Breast epithelium (tissue), 3 donors: ENCODE measurements at regions not wholly inside any gene's neighbourhood (a gene's known extent, or its start where the extent isn't known, plus 50 kb on each side); places are given as distances from the start of the nearest gene placed in this dataset.

ENCODE experiments used
- POLR2A ChIP-seq: fragments of 450-650 bp; IDR thresholded peaks from one replicate; pipeline ENCODE4 v1.6.1; 2016; ENCODE audit warnings: antibody characterized with exemption, mild to moderate bottlenecking, moderate library complexity
- POLR2AphosphoS5 ChIP-seq, 3 donors: sonication (generic); formaldehyde crosslinking; IDR thresholded peaks; one replicate each; pipeline ENCODE4 v1.6.1; 2017; ENCODE audit warnings: antibody characterized with exemption in 3 of 3
- TF ChIP-seq, protein P1 (sequence below), 3 donors: fragments of 450-650 bp; IDR thresholded peaks; one replicate each; pipeline ENCODE4 v1.5.1; 2016 to 2017; ENCODE audit warnings: antibody characterized with exemption in 3 of 3, mild to moderate bottlenecking in 3 of 3, moderate library complexity in 3 of 3

DNA sequence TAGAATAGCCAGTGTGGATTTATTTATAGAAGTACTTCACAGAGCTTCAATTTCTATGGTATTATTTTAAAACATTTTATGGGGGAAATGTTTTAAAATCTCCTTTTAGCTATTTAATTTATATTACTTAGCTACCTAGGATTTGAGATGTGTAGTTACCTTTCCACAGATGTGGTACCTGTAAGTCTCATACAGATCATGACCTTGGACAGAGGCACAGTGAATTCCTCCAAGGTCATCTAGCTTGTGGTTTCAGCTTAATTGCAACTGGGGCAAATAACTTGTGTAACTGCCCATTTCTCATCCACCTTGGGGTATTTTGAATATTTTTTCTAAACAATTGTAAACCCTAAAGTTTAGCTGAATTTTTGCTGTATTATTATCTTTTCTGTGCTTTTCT, 89.2 kb downstream of the DMRTA1 start:
- TF ChIP-seq, protein P1, sequence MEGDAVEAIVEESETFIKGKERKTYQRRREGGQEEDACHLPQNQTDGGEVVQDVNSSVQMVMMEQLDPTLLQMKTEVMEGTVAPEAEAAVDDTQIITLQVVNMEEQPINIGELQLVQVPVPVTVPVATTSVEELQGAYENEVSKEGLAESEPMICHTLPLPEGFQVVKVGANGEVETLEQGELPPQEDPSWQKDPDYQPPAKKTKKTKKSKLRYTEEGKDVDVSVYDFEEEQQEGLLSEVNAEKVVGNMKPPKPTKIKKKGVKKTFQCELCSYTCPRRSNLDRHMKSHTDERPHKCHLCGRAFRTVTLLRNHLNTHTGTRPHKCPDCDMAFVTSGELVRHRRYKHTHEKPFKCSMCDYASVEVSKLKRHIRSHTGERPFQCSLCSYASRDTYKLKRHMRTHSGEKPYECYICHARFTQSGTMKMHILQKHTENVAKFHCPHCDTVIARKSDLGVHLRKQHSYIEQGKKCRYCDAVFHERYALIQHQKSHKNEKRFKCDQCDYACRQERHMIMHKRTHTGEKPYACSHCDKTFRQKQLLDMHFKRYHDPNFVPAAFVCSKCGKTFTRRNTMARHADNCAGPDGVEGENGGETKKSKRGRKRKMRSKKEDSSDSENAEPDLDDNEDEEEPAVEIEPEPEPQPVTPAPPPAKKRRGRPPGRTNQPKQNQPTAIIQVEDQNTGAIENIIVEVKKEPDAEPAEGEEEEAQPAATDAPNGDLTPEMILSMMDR (IDR thresholded peaks at IDR 0.05), result no peak
- TF ChIP-seq POLR2A (no peak), POLR2AphosphoS5 (IDR thresholded peaks at IDR 0.05) (no peak)
